Panc1 (cell line): ENCODE measurements at regions not wholly inside any gene's neighbourhood (a gene's known extent, or its start where the extent isn't known, plus 50 kb on each side); places are given as distances from the start of the nearest gene placed in this dataset.
A peak's percentile ranks its signal among the peaks of the same experiment; 100 is the strongest.

Experiments used
- ATAC-seq: fragments of 200-7000 bp; cut with Tn5 transposase; 2 replicates; pipeline ENCODE4 v1.9.1; 2020; ENCODE audit warnings: mild to moderate bottlenecking, moderate library complexity
- BruUV-seq: library from RNA; stranded (reverse); fragments of 400-500 nt; replicated peaks from 2 replicates; lab custom pipeline; 2021; lab: Mats Ljungman, UMichigan
- CTCF ChIA-PET: fragments of 300-600 bp; sonication (Branson Sonifier 250); formaldehyde crosslinking; loops from one replicate; lab custom pipeline; 2022; ENCODE audit warnings: antibody characterized with exemption; lab: Charles Lee
- POLR2A ChIA-PET: fragments of 300-600 bp; sonication (Branson Sonifier 250); formaldehyde crosslinking; loops from one replicate; lab custom pipeline; 2022; ENCODE audit warnings: antibody characterized with exemption; lab: Charles Lee
- DNase-seq: peaks from one replicate; pipeline ENCODE4 v3.0.0-alpha.2; 2010; ENCODE audit warnings: low read depth, low spot score
- H3K27ac ChIP-seq: 2 replicates; pipeline ENCODE4 v1.5.1; 2011; ENCODE audit warnings: mild to moderate bottlenecking, low read length, inconsistent platforms
- H3K27me3 ChIP-seq: fragments of 200-500 bp; sonication (Bioruptor generic); 2 replicates; pipeline ENCODE4 v1.6.0; 2014; ENCODE audit warnings: low read length, inconsistent platforms; ENCODE audit not compliant: control insufficient read depth, insufficient read depth
- H3K36me3 ChIP-seq: fragments of 200-500 bp; sonication (Bioruptor generic); 2 replicates; pipeline ENCODE4 v1.5.1; 2014; ENCODE audit warnings: inconsistent platforms, mild to moderate bottlenecking, low read length, moderate library complexity; ENCODE audit not compliant: control insufficient read depth, insufficient read depth
- H3K4me1 ChIP-seq: 2 replicates; pipeline ENCODE4 v1.5.1; 2011; ENCODE audit warnings: inconsistent platforms, mild to moderate bottlenecking, low read length, moderate library complexity; ENCODE audit not compliant: control insufficient read depth, insufficient read depth
- H3K4me3 ChIP-seq, 2 experiments: 2 replicates each; pipeline ENCODE4 v1.5.1; 2011 to 2012; ENCODE audit warnings: low read depth in 2 of 2, low read length in 2 of 2, mild to moderate bottlenecking in 2 of 2, inconsistent platforms in 1 of 2, moderate library complexity in 1 of 2
- H3K9me3 ChIP-seq: fragments of 200-500 bp; sonication (Bioruptor generic); 2 replicates; pipeline ENCODE4 v1.5.1; 2014; ENCODE audit warnings: low read depth, mild to moderate bottlenecking, inconsistent platforms, low read length, moderate library complexity; ENCODE audit not compliant: control insufficient read depth, insufficient read depth
- REST ChIP-seq, 2 experiments: IDR thresholded peaks; 2 replicates each; pipeline ENCODE4 v1.6.1; 2011 to 2012; ENCODE audit warnings: low read depth in 2 of 2, control low read depth in 1 of 2, low read length in 1 of 2, mild to moderate bottlenecking in 1 of 2, moderate library complexity in 1 of 2; ENCODE audit not compliant: insufficient read depth in 1 of 2
- SIN3A ChIP-seq: IDR thresholded peaks from 2 replicates; pipeline ENCODE4 v1.6.1; 2012; ENCODE audit warnings: low read depth, mild to moderate bottlenecking, low read length, moderate library complexity, borderline replicate concordance; ENCODE audit not compliant: insufficient read depth
- TCF7L2 ChIP-seq: IDR thresholded peaks from 2 replicates; pipeline ENCODE4 v1.6.1; 2011; ENCODE audit warnings: mild to moderate bottlenecking, low read depth, low read length, inconsistent platforms
- in situ Hi-C: cut with HindIII; loops from 2 replicates; pipeline ENCODE4 v1.10.0; 2016; ENCODE audit warnings: low sequenced_read_pairs, low pct_unique_long_range_greater_than_20kb
- intact Hi-C: fragments of 100-400 bp; cut with micrococcal nuclease; formaldehyde crosslinking; loops from one replicate; pipeline ENCODE4 v1.10.0; 2022; ENCODE audit not compliant: unreplicated experiment
- TF ChIP-seq, protein P1 (sequence below): fragments of 450-650 bp; IDR thresholded peaks from 2 replicates; pipeline ENCODE4 v1.5.1; 2017; ENCODE audit warnings: mild to moderate bottlenecking

DNA sequence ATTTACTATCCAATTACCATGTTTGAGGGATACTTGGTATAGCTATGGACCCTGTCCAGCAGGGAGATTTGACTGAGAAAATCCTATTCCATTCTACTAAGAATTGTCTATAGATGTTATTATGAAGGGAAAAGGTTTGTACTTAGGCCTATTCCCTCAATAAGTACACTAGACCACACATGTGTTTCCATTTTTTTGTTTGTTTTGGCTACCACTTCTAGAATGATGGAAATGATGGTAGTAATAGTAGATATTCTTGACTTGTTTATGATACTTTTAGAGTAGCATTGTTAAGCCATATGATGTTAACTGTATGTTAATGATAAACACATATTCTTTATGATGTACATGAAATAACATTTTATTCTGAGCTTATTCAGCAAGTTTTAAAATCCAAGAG, 144.8 kb downstream of the OGFRL1 start:
- CTCF ChIA-PET, result no interaction called here
- Histone ChIP-seq H3K4me1 (no peaks in the 10 kb centered on the region), H3K36me3 (no peaks in the 10 kb centered on the region), H3K4me3 (no peak overlapping the region), H3K27me3 (no peaks in the 10 kb centered on the region), H3K27ac (no peak overlapping the region), H3K9me3 (no peaks in the 10 kb centered on the region)
- ATAC-seq (no peak), DNase-seq (no peak)
- intact Hi-C loops (no loop called here), in situ Hi-C loops (no loop called here)
- no TSS peak for BruUV-seq
- TF ChIP-seq REST (IDR thresholded peaks at IDR 0.05; ENCODE audit: insufficient read depth in 1 of 2, low read depth in 2 of 2, low read length in 1 of 2), result no peak
- TF ChIP-seq TCF7L2, result no peak
- no peak for TF ChIP-seq SIN3A
- POLR2A ChIA-PET, result no interaction called here

- BruUV-seq, result no TSS peak
- CTCF ChIA-PET, result interaction anchor here (0.6 kb wide), 2 partner anchors 21 to 59 kb away, joined by 3 to 4 read pairs; no protein-coding TSS in a partner anchor
Measured at GRCh38 chr6:71444222-71444621, 155.6 kb downstream of the OGFRL1 start.

More at GRCh38 chr6:71444222-71444621, 155.6 kb downstream of the OGFRL1 start:
- no peaks in the 10 kb centered on the region for H3K27me3 ChIP-seq
- H3K4me3 ChIP-seq, result no peak overlapping the region
- no peaks in the 10 kb centered on the region for H3K36me3 ChIP-seq
- POLR2A ChIA-PET, result no interaction called here
- H3K4me1 ChIP-seq, result no peaks in the 10 kb centered on the region
- TF ChIP-seq, protein P1, sequence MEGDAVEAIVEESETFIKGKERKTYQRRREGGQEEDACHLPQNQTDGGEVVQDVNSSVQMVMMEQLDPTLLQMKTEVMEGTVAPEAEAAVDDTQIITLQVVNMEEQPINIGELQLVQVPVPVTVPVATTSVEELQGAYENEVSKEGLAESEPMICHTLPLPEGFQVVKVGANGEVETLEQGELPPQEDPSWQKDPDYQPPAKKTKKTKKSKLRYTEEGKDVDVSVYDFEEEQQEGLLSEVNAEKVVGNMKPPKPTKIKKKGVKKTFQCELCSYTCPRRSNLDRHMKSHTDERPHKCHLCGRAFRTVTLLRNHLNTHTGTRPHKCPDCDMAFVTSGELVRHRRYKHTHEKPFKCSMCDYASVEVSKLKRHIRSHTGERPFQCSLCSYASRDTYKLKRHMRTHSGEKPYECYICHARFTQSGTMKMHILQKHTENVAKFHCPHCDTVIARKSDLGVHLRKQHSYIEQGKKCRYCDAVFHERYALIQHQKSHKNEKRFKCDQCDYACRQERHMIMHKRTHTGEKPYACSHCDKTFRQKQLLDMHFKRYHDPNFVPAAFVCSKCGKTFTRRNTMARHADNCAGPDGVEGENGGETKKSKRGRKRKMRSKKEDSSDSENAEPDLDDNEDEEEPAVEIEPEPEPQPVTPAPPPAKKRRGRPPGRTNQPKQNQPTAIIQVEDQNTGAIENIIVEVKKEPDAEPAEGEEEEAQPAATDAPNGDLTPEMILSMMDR, result peak; percentile 48; the same call in 1 of the 2 replicates
- TF ChIP-seq TCF7L2 (no peak), SIN3A (no peak), REST (IDR thresholded peaks at IDR 0.05; ENCODE audit: insufficient read depth in 1 of 2, low read depth in 2 of 2, low read length in 1 of 2) (no peak)
- peak overlapping the region; percentile 18; the same call in 1 of the 2 replicates for H3K27ac ChIP-seq
- DNase-seq (no peak), ATAC-seq (peak; percentile 79; the same call in 1 of the 2 replicates)
- H3K9me3 ChIP-seq, result no peaks in the 10 kb centered on the region
- in situ Hi-C loops (no loop called here), intact Hi-C loops (loop anchor here (2.0 kb wide), 1 partner anchor 59 kb away; no protein-coding TSS in a partner anchor)
